Parathyroid adenoma (tissue), 2 donors: ENCODE measurements at regions not wholly inside any gene's neighbourhood (a gene's known extent, or its start where the extent isn't known, plus 50 kb on each side); places are given as distances from the start of the nearest gene placed in this dataset.

ENCODE experiments used
- H2AFZ ChIP-seq: fragments of 300-600 bp; sonication (generic); one replicate; pipeline ENCODE4 v1.7.0; 2017; ENCODE audit warnings: antibody characterized with exemption, mild to moderate bottlenecking
- H3K27ac ChIP-seq: fragments of 300-600 bp; sonication (generic); one replicate; pipeline ENCODE4 v1.7.0; 2017
- H3K27me3 ChIP-seq: fragments of 300-600 bp; sonication (generic); one replicate; pipeline ENCODE4 v1.7.0; 2017; ENCODE audit warnings: low read length; ENCODE audit not compliant: control insufficient read depth, insufficient read depth
- H3K36me3 ChIP-seq: fragments of 300-600 bp; sonication (generic); one replicate; pipeline ENCODE4 v1.7.0; 2017; ENCODE audit warnings: low read length; ENCODE audit not compliant: control insufficient read depth, insufficient read depth
- H3K4me1 ChIP-seq: fragments of 300-600 bp; sonication (generic); one replicate; pipeline ENCODE4 v1.7.0; 2017; ENCODE audit warnings: control low read depth
- H3K4me2 ChIP-seq: fragments of 300-600 bp; sonication (generic); one replicate; pipeline ENCODE4 v1.7.0; 2017; ENCODE audit warnings: low read length
- H3K4me3 ChIP-seq: fragments of 300-600 bp; sonication (generic); one replicate; pipeline ENCODE4 v1.7.0; 2017; ENCODE audit warnings: low read depth, low read length
- H3K79me2 ChIP-seq: fragments of 300-600 bp; sonication (generic); one replicate; pipeline ENCODE4 v1.7.0; 2017; ENCODE audit warnings: control low read depth
- H3K9ac ChIP-seq: fragments of 300-600 bp; sonication (generic); one replicate; pipeline ENCODE4 v1.7.0; 2017; ENCODE audit warnings: mild to moderate bottlenecking
- H3K9me3 ChIP-seq: fragments of 300-600 bp; sonication (generic); one replicate; pipeline ENCODE4 v1.7.0; 2017; ENCODE audit warnings: low read length; ENCODE audit not compliant: control insufficient read depth
- CTCF ChIP-seq: fragments of 300-600 bp; sonication (generic); IDR thresholded peaks from one replicate; pipeline ENCODE4 v1.7.0; 2017; ENCODE audit warnings: antibody characterized with exemption, mild to moderate bottlenecking
- donor health status: primary hyperparathyroidism.

GRCh38 chr6:105651969-105652368 is 249.1 kb upstream of the PREP start:
- H3K4me3 ChIP-seq: no peak overlapping the region
- H3K27ac ChIP-seq: no peak overlapping the region
- peaks cover 3% of the 10 kb centered on the region for H3K9me3 ChIP-seq
- H3K27me3 ChIP-seq: no peaks in the 10 kb centered on the region
- H3K79me2 ChIP-seq: no peaks in the 10 kb centered on the region
- no peaks in the 10 kb centered on the region for H3K4me1 ChIP-seq
- no peak for TF ChIP-seq CTCF
- H3K4me2 ChIP-seq: no peak overlapping the region
- no peak overlapping the region for H2AFZ ChIP-seq
- no peaks in the 10 kb centered on the region for H3K36me3 ChIP-seq
- H3K9ac ChIP-seq: no peak overlapping the region

DNA sequence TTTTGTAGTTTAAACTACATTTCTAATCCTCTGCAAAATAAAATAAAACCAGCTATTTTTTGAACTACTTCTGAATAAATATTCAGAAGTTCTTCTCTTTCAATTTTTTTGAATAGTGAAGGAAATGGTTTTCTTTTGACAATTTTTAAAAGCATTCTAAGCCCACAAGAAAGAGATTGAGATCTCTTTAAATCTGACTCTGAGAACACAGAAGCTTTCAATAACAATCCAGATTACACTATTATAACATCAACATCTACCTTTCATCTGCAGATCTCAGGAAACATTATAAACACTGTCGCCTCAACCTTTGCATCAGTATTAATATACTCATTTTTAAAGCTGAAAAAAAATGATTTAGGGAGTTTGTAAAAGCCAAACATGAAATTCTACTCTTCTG is 247.5 kb upstream of the PREP start:
- no peaks in the 10 kb centered on the region for H3K79me2 ChIP-seq

DNA sequence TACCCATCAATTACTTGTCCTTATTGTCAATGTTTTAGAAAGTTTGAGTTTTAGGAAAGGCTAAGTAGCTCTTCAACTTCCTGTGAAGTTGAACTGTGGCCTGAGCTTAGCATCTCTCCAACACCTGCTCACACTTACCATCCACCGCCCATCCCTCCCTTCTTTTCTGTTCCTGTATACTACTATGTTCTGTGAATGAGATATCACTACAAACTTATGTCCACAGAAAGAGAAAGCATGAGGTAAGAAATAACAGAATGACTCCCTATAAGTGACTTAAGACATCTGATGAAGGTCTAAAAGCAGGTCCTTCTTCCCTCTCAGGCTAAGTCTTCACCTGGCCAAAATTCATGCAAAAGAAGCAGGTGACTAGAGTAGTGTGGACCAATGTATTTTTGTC is 246.3 kb upstream of the PREP start:
- no peak for TF ChIP-seq CTCF
- H2AFZ ChIP-seq: no peak overlapping the region
- H3K27ac ChIP-seq: no peak overlapping the region
- H3K9ac ChIP-seq: no peak overlapping the region
- H3K4me2 ChIP-seq: no peak overlapping the region
- no peaks in the 10 kb centered on the region for H3K4me1 ChIP-seq
- H3K9me3 ChIP-seq: no peaks in the 10 kb centered on the region
- no peaks in the 10 kb centered on the region for H3K36me3 ChIP-seq
- no peak overlapping the region for H3K4me3 ChIP-seq
- H3K79me2 ChIP-seq: no peaks in the 10 kb centered on the region
- no peaks in the 10 kb centered on the region for H3K27me3 ChIP-seq

More for the DNA sequence above, 247.5 kb upstream of the PREP start:
- H3K4me2 ChIP-seq: no peak overlapping the region
- no peak for TF ChIP-seq CTCF
- H3K4me3 ChIP-seq: no peak overlapping the region
- H3K27ac ChIP-seq: no peak overlapping the region
- no peaks in the 10 kb centered on the region for H3K27me3 ChIP-seq
- no peak overlapping the region for H3K9ac ChIP-seq
- H3K36me3 ChIP-seq: no peaks in the 10 kb centered on the region
- no peak overlapping the region for H2AFZ ChIP-seq
- no peaks in the 10 kb centered on the region for H3K4me1 ChIP-seq
- H3K9me3 ChIP-seq: peaks cover 3% of the 10 kb centered on the region

DNA sequence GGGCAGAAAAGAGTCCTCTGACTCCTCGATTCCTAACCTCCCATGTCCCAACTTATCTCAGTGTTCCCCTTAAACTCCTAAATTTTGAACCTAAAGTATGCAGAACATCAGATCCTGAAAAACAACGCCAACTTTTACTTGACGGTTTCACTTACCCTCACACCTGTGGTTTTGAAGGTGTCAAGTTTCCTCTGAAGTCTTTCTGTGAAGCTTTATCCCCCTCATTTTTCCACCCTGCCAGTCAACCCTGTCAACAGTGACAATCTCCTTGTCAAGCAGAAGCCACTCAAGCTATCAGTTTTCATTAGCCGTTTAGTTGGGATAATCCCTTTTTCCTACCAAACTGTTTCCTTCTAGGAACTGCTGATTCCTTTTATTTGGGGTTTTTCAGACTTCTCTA is 245.4 kb upstream of the PREP start:
- H3K27ac ChIP-seq: no peak overlapping the region
- TF ChIP-seq CTCF: no peak

DNA sequence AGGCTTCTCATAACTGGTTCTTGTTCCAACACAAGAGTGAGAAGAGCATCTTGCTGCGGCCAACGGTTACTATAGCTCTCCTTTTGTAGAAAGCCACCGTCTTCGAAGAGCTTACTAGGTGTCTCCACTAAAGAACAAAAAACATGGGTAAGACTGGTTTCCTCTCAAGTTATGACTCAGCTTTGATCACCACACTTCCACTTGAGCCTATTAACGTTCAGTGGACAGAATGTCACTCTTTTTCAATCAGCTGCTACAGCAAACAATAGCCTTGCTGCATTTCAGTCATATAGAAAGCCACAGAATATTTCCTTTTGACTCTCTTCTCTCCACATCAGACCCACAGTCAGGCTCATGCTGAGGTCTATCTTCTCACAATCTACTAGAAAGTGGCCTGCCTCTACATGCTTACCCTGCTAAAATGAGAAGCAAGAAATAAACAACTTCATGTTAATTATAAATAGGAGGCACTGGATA is 243.5 kb upstream of the PREP start:
- Histone ChIP-seq H3K4me2 (no peak overlapping the region), H3K27ac (no peak overlapping the region), H2AFZ (no peak overlapping the region), H3K4me3 (no peak overlapping the region), H3K27me3 (no peaks in the 10 kb centered on the region), H3K36me3 (no peaks in the 10 kb centered on the region), H3K4me1 (no peaks in the 10 kb centered on the region), H3K9me3 (no peaks in the 10 kb centered on the region), H3K79me2 (no peaks in the 10 kb centered on the region), H3K9ac (no peak overlapping the region)
- no peak for TF ChIP-seq CTCF

More for the DNA sequence above, 245.4 kb upstream of the PREP start:
- H3K36me3 ChIP-seq: no peaks in the 10 kb centered on the region
- no peak overlapping the region for H3K4me2 ChIP-seq
- H3K9ac ChIP-seq: no peak overlapping the region
- H3K27me3 ChIP-seq: no peaks in the 10 kb centered on the region
- H3K4me1 ChIP-seq: no peaks in the 10 kb centered on the region
- no peaks in the 10 kb centered on the region for H3K79me2 ChIP-seq
- H3K4me3 ChIP-seq: no peak overlapping the region
- H2AFZ ChIP-seq: no peak overlapping the region
- H3K9me3 ChIP-seq: no peaks in the 10 kb centered on the region
